SW480 (cell line): ENCODE measurements at regions not wholly inside any gene's neighbourhood (a gene's known extent, or its start where the extent isn't known, plus 50 kb on each side); places are given as distances from the start of the nearest gene placed in this dataset.

ENCODE experiments used
- DNase-seq: peaks from one replicate; pipeline ENCODE4 v3.0.0-alpha.2; 2016; ENCODE audit warnings: low spot score

DNA sequence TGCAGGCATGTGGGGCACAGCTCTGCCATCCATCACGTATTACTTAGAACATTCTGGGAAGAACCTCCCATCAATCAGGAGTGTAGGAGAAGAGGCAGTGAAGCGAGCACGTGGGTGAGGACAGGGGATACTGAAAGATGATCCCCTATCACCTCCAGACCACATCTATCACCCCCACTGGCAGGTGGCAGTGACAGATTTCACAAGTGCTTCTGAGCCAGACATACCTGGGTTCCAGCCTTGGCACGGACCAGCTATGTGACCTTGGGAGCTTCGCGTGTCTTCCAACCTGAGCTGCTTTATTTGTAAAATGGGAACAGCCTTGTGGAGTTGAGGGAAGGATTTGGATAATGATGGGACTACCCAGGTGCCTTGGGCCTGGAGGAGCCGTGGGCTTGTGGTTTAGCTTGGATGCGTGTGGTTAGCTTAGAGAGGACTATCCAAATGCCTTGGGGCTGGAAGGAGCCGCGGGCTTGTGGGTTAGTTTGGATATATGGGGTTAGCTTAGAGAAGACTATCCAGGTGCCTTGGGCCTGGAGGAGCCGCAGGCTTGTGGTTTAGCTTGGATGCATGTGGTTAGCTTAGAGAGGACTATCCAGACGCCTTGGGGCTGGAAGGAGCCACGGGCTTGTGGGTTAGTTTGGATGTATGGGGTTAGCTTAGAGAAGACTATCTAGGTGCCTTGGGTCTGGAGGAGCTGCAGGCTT is 206.4 kb downstream of the ENGASE start:
- DNase-seq: peak; percentile 26

DNA sequence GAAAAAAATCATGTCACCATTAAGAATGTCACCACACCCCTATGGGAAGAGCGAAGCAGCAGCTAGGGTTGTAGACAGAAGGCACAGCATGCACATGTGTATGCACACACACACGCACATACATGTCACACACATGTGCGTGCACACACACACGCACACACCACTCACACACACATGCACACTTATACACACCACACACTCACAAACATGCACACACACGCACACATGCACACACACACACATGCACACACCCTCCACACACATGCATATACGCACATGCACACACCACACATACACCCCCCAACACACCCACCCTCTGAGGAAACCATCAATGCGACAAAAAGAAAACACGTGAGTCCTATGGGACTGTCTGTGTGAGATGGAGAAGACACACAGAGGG is 205.4 kb downstream of the ENGASE start:
- no peak for DNase-seq

DNA sequence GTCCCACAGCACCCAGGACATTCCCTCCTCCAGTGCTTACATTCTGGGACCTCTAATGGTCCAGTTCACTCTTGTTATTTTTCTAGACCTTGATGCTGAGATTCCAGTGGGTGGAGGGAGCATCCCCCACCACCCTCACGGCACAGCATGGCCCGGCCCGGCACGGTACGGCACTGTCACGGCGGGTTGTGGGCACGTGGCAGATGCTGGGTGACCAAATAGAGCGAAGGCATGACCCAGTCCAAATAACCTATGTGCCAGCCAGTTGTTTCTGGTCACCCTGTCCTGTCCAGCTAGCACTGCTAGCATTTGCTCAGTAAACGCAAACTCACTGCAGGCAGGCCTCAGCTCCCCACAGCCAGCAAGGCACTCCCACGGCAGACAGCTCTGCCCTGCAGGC is 204.7 kb downstream of the ENGASE start:
- DNase-seq: no peak

DNA sequence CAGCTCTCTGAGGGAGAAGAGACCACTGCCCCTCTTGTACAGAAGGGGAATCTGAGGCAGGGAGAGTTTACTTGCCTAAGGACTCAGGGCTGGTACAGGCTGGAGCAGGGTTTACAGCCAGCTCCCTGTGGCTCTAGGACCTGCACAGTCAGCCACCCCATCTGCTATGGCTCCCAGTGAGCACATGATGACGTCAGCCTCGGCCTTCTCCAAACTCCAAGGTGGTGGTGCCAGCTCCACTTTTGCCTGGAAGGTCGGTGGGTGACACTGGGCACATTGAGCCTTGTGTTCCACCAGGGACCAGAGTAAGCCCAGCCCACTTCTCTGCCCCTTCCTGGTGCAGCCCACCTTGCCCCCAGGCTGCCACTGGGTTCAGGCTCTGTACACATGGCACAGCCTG is 202.2 kb downstream of the ENGASE start:
- no peak for DNase-seq

DNA sequence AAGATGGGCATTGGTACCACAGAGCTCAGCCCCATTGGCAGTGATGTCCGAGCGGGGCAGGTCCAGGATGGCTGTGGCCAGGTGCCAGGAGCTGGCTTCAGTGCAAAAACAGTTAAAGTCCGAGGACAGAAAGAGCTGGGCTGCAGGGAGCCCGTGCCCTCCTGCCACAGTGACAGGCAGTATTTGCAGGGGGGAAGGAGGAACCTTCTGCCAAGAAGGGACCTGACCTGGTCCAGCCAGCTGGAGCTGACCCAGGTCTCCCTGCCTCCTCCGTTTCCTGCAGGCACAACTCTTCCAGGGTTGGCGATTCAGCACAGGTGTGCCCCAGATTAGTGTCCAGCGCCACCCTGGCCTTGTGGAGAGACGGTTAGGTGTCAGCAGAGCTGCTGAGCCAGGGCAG is 199.0 kb downstream of the ENGASE start:
- no peak for DNase-seq

DNA sequence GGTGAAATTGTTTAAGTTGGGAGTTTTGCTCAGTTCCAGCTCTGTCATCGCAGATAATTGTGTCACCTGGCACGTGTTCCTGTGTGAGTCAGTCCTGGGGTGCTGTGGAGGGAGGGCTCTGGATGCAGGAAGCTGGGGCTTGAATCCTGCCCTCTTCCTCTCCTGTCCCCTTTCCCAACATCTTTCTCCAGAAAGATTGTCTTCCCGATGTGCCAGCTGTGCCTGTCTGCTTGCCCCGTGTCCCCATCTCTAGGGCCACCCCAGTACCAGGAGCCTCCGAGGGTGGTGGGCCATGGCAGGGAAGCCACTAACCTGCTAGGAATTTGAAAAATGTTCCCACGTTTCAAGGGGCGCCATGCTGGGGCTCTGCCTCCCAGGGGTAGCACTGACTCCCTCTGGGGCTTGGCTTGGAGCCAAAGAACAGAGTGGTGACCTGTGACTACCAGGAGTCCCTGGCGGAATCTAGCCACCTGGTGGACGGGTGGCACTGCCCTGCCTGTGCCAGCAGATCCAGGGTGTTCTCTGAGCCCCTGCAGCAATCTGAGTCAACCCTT is 198.1 kb downstream of the ENGASE start:
- peak; percentile 58 for DNase-seq

DNA sequence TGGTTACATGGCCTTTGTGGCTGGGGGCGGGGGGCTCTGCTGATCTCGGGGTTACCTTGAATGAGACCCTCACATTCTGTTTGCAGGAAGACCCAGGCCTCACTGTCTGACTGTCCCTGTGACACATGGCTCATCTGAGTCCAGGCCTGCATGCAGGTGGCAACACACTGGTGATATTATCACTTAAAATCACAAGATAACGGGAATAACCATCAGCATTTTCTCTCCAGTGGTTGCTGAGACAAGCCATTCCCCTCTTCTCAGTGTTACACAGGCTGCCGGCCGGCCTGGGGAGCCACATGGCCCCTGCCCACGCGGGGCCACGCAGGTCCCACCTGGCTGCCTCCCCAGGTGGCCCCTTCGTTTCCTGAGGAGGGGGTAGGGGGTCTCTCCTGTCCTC is 197.6 kb downstream of the ENGASE start:
- no peak for DNase-seq

DNA sequence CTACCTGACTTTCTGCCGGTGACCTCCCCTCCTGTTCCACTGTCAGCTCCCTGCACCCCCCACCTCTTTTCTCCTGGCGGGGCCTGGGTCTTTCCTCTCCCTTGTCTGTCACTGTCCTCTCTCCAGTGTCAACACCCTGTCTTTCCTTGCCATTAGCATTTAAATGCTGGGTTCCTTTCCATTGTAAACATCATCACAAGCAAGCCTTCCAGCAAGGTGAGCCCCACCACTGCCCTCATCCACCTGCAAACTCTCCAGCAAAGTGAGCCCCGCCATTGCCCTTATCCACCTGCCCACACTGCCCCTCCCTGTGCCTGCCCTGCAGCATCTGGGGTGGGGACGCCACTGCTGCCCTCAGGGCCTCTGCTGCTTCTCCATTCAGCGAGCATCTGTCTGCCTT is 195.0 kb downstream of the ENGASE start:
- DNase-seq: no peak

DNA sequence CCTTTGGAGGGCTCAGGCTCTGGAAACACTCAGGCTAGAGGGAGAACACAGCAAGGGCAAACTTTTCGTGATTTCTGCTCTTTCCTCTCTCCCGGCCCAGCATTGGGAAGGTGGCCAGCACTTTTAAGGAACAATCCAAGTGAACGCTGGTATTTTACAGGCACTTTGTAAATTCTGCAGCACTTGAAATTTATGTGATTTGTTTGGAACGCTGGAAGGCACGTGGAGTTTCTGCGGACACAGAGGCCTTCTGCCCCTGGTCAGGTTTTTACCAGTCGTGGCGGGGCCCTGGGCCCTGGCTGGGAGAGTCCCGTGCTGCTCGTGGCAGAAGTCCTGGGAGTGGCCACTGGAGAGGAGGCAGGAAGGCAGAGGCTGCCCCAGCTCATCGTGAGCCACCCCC is 188.6 kb downstream of the ENGASE start:
- no peak for DNase-seq

DNA sequence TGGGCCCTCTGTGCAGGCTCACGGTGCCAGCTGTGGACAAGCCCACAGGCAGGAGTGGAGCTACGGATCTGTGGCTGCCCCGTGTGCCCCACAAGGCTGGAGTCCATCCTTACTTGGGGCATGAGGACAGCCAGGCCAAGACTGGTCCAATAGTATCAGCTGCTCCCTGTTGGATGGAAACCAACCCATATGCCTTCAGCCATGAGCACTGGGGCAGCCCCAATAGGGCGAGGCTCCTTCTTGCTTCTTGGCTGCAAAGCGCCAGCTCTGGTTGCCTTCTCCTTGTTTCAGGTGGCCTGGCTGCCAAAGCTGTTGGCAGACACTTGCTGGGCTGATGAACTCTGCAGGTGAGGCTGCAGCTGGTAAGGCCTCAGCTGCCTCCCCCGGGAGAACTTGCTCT is 188.0 kb downstream of the ENGASE start:
- no peak for DNase-seq

DNA sequence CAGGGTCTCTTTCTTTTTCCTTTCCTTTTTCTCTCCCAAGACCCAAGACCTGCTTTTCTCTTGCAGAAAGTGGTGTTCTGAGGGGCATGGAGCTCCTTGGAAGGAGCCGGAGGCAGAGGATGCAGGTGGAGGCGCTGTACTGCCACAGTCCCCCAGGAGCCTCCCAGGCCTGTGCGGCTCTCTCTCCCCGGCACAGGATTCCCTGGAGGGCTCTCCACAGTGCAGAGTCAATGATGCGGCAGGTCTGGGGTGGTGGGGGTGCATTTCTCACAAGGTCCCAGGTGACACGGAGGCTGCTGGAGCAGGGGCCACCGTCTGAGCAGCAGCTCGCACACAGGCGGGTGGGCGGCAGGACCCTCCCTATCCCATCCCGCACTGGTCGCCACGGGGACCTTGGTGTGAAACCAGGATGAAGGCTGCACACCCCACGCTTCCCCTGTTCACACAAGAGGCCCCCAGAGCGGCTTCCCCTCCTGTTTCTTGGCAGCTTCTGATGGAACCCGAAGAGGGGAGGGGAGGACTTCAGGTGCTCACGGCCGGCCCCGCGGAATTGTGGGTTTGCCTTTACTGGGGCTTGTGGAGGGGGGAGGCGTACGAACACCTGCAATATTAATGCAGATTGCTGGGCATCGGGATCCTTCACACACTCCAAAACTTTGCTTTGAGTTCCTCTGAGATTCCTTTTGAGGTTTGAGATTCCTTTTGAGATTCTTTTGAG is 186.9 kb downstream of the ENGASE start:
- DNase-seq: no peak

DNA sequence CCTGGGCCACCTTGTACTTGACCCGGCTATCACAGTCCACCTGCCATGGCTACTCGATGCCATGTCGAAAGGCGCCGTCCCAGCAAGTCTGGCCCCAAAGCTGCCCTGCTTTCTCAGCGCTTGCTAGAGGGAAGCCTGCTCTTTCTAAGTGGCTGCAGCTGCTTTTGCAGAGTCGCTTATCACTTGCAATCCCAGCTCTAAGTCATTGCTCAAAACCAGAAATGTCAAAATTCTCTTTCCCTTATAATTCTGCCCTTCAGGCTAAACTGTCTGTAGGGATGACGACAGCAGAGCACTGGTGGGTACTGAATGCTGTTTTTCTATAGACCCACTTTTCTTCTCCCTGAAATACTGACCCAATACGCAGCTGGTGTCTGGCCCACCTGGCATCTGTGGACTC is 184.2 kb downstream of the ENGASE start:
- no peak for DNase-seq

DNA sequence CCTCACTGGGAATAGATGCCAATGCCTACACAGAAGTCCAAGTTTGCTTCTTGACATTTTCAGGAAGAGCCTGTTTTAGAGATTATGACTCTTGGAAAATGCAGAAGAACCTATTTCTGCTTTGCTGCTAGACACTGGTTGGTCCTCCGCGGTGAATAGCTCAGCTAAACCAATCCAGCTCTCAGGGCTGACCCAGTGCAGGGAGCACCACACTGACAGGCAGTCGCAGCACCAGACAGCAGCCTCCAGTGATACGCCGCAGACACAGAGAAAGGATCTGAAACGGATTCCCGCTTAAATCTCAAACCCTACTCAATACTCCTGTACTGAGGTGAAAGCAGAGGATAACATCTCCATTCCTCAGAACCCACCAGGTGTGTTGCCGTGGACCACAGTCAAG is 183.4 kb downstream of the ENGASE start:
- no peak for DNase-seq

DNA sequence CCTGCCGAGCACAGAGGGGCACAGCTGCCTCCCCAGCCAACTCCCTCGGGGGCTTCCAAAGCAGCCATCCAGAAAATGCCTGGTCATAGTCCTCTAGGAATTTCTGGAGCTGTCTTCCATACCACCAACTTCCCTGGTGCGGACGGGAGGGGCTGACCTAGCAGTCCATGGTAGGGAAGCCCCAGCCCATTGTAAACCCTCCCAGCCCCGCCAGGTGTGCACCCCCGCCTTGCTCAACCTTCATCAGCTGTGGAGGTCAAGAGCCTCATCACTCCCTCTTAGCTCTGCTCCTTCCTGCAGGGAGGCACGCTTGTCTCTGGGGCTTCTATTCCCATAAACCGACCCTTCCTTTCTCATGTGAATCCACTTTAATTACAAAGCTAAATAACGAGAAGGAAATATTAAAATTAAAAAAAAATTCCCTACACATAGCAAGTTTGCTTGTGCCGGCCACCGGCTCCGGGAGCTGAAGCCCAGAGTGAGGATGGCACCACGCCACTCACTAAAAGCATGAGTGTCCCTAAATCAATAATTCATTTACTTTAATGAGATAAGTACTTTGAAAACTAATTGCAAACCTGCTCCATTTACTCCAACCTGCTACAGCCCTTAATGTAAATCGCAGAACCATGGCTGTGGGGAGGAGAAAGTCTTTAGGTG is 181.4 kb downstream of the ENGASE start:
- no peak for DNase-seq

DNA sequence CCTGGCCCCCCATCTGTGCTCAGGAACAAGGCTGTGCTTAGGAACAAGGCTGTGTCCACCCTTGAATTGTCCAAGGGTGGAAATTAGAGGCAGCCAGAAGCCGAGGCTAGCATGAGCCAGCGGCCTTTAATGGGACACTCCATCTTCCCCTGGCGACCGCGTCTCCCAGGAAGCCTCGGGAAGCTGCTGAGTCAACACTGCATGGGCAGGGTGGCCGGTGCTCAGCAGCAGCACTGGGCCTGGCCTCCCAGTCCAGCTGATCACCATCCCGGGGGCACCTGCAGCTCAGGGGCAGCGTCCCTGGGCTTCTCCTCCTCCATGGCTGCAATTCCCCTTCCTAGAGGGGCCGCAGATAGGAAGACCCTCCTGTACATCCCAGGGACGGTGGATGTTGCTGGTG is 180.8 kb downstream of the ENGASE start:
- no peak for DNase-seq

DNA sequence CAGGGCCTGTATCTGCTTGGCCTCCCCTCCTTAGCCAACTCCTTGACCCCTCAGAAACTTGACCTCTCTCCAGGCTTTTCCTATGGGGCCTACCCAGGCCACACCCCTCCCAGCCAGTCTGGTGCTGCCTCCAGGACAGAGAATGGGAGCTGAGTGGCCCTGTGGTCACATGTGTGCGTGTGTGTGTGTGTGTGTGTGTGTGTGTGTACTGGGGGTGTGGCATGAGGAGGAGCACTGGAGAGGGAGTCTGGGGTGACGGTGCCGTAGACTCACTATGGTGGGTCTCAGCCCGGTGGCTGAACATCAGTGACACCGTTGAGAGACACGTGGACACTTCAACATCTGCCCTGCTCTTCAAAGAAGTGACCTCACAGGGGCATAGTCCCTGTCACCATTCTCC is 180.4 kb downstream of the ENGASE start:
- DNase-seq: no peak

DNA sequence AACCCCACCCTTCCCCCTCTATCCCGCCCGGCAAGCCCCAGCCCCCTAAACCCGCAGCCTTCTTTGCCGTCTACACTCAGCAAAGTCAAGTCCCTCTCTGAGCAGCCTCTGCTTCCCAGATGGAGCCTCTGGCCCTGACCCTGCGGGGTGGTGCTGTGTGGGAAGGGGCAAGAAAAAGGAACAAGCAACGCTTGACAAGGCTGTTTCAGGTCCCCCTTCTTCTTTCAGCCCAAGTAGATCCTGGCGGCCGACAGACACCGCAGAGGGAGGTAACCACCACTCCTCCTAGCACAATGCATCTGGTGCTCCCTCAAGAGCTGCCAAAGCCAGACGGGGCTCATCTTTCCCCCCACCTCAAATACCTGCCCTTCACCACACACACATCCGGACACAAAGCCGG is 178.3 kb downstream of the ENGASE start:
- DNase-seq: no peak

DNA sequence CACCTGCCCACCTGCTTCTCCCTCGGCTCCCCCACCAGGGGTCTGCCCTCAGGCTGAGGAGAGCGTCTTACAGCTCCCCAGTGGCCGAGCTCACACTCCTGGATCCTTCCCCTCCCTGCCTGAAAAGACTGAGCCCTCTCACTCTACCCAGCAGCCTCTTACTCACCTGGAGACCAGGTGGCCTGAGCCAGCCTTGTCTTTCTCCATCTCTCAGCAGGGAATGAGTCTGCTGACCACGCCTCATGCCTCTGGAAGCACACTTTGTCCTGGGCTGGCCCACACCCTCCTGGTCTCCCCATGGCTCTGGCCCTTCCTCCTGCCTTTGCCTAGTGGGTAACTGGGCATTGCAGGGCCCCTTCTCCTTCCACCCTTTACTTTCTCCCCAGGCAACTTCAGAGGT is 177.2 kb downstream of the ENGASE start:
- DNase-seq: no peak

DNA sequence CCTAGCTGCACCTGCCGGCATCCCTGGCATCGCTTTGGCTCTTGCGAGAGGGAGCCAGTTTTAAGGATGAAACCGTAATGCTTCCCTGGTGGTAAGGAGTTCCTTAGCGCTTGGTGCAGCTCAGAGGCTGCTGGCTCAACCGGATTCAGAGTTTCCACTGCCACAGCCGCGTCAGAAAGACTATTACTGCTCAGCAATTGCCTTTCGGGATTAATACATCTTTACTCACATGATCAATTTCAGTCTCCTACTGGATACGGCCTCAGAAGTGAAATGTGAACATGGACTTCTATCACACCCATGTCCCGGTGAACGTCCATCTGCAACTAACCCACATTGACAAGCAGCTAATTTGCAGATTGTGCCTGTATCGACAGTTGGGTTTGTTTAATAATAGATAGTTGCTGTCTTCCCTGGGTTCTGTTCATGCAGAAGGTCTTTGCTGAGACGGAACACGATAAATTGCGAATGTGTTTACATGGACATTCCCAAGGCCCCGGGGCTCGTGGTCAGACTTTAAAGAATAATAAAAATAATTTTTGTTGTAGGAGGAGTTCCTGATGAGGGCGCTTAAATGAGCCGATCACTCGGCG is 175.4 kb downstream of the ENGASE start:
- DNase-seq: no peak

DNA sequence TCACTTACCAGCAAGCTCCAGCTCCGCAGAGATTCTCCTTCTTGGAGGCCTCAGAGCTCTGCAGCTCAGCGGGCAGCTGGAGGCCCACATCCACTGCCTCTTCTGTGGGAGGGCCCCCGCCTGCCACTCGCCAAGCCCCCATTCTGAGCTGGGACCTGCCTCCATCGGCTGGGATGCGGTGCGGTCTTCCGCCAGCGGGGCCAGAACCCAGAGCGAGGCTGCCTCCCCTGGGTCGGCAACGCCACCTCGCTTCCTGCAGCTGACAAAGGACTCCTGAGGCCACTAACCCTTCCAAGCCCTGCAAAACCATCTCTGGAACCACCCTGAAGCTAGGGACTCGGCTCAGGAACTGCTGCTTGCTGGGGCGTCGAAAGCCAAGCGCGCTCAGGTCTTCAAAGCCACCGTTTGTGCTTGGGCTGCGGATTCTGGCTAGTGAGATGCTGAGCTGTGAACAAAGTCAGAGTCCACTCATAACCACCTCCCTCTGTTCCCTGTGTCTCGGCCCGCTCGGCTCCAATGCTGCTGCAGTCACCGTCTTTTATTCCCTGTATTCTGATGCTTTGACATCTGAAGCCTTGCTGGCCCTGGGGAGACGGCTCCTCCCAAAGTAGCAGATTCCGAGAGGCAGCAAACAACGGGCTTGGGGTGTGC is 174.3 kb downstream of the ENGASE start:
- no peak for DNase-seq

DNA sequence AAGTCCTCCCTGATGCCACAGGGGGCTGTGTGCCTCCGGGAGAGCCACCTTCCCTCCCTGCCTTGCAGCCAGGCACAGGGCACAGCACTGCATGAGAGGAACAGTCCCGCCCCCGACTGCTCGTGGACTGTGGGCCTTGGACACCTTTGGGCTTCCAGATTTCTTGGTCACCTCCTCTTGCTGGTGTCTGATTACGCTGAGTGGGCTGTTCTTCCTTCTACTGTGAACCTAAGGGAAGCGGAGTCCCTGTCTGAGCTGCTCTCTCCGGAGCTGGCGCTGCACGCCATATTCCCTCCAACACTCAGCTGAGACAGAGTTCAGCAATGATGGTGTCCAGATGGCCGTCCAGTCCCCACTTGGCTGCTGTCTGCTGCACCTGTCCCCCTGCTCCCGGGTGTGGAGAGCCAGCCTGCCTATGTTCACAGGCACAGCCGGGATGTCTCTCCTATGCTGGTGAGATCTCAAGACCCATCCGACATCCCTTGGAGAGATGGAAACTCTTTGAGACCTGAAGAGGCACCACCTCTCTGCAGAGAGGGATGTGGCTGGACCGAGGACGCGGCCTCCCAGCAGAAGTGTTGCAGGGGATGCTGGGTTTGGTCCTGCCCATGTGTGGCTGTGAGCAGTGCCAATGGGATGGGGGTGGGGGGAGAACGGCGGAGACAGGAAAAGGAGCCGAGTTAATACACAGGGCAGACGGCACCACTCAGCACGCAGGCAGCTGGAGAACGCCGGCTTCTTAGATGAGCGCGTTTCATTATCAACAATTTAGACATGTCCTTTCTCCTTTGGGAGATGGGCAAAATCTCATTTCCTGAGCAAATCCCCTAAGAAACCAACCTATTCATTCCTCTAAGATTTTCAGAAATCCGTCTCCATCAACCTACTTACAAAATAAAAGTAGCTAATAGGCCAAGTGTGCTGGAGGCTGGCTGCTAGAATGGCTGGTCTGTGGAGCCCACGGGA is 171.9 kb downstream of the ENGASE start:
- DNase-seq: no peak
